PC-3 (cell line): ENCODE measurements at regions not wholly inside any gene's neighbourhood (a gene's known extent, or its start where the extent isn't known, plus 50 kb on each side); places are given as distances from the start of the nearest gene placed in this dataset.

Experiments used
- ATAC-seq: fragments of 200-7000 bp; cut with Tn5 transposase; 2 replicates; pipeline ENCODE4 v1.9.1; 2020; ENCODE audit warnings: mild to moderate bottlenecking, moderate library complexity
- BruUV-seq: library from RNA; stranded (reverse); fragments of 400-500 nt; replicated peaks from 2 replicates; lab custom pipeline; 2021; lab: Mats Ljungman, UMichigan
- CTCF ChIA-PET: fragments of 300-600 bp; sonication (Branson Sonifier 250); formaldehyde crosslinking; loops from one replicate; lab custom pipeline; 2022; ENCODE audit warnings: antibody characterized with exemption; lab: Charles Lee
- POLR2A ChIA-PET: fragments of 300-600 bp; sonication (Branson Sonifier 250); formaldehyde crosslinking; loops from one replicate; lab custom pipeline; 2022; ENCODE audit warnings: antibody characterized with exemption; ENCODE audit not compliant: unreplicated experiment; lab: Charles Lee
- DNase-seq: peaks from one replicate; pipeline ENCODE4 v3.0.0-alpha.2; 2015
- H2AFZ ChIP-seq: fragments of 300-600 bp; sonication (generic); 2 replicates; pipeline ENCODE4 v1.6.0; 2016; ENCODE audit warnings: antibody characterized with exemption, low read length
- H3F3A ChIP-seq: fragments of 300-600 bp; sonication (generic); one replicate; pipeline ENCODE4 v1.6.0; 2017; ENCODE audit warnings: antibody characterized with exemption, low read length, control low read depth, mild to moderate bottlenecking; ENCODE audit not compliant: unreplicated experiment
- H3K27ac ChIP-seq: fragments of 300-600 bp; sonication (generic); 2 replicates; pipeline ENCODE4 v1.5.1; 2016; ENCODE audit warnings: mild to moderate bottlenecking, low read length
- H3K27me3 ChIP-seq: fragments of 300-600 bp; sonication (generic); 2 replicates; pipeline ENCODE4 v1.6.1; 2016; ENCODE audit warnings: low read length, mixed read lengths
- H3K36me3 ChIP-seq: fragments of 300-600 bp; sonication (generic); 2 replicates; pipeline ENCODE4 v1.6.1; 2016; ENCODE audit warnings: low read depth, mixed run types, low read length, mixed read lengths
- H3K4me1 ChIP-seq: fragments of 300-600 bp; sonication (generic); 2 replicates; pipeline ENCODE4 v1.5.1; 2016; ENCODE audit warnings: low read length; ENCODE audit not compliant: insufficient read depth
- H3K4me2 ChIP-seq: fragments of 300-600 bp; sonication (generic); 2 replicates; pipeline ENCODE4 v1.6.0; 2016; ENCODE audit warnings: low read length
- H3K4me3 ChIP-seq: fragments of 300-600 bp; sonication (generic); 2 replicates; pipeline ENCODE4 v1.5.1; 2016; ENCODE audit warnings: mild to moderate bottlenecking, low read length, mixed read lengths
- H3K79me2 ChIP-seq: fragments of 300-600 bp; sonication (generic); 2 replicates; pipeline ENCODE4 v1.6.1; 2017; ENCODE audit warnings: low read length, mixed read lengths
- H3K9ac ChIP-seq: fragments of 300-600 bp; sonication (generic); 2 replicates; pipeline ENCODE4 v1.6.0; 2016; ENCODE audit warnings: mild to moderate bottlenecking, low read length
- H3K9me2 ChIP-seq: fragments of 300-600 bp; sonication (generic); replicated peaks from 2 replicates; pipeline ENCODE4 v1.6.1; 2016; ENCODE audit warnings: mixed run types, low read length, mixed read lengths
- H3K9me3 ChIP-seq: fragments of 300-600 bp; sonication (generic); 2 replicates; pipeline ENCODE4 v1.6.1; 2016; ENCODE audit warnings: low read length, mixed read lengths
- H4K20me1 ChIP-seq: fragments of 300-600 bp; sonication (generic); 2 replicates; pipeline ENCODE4 v1.6.1; 2016; ENCODE audit warnings: low read length, mixed read lengths
- CTCF ChIP-seq: fragments of 300-600 bp; sonication (generic); conservative IDR thresholded peaks from 2 replicates; pipeline ENCODE4 v1.5.1; 2017; ENCODE audit warnings: antibody characterized with exemption, low read depth, mild to moderate bottlenecking, low read length
- EZH2 ChIP-seq: fragments of 300-600 bp; sonication (generic); IDR thresholded peaks from one replicate; pipeline ENCODE4 v1.6.1; 2017; ENCODE audit warnings: antibody characterized with exemption, mild to moderate bottlenecking, low read length; ENCODE audit not compliant: unreplicated experiment
- EZH2phosphoT487 ChIP-seq: fragments of 300-600 bp; sonication (generic); IDR thresholded peaks from 2 replicates; pipeline ENCODE4 v1.6.1; 2018; ENCODE audit warnings: mild to moderate bottlenecking, antibody characterized with exemption, low read length, borderline replicate concordance
- intact Hi-C: fragments of 100-400 bp; cut with micrococcal nuclease; formaldehyde crosslinking; loops from 2 replicates; pipeline ENCODE4 v1.9.0; 2023

GRCh38 chr9:89912605-89912953, 307.8 kb downstream of the GADD45G start:
- POLR2A ChIA-PET: no interaction called here
- no peak for DNase-seq
- no peaks in the 10 kb centered on the region for H3K4me1 ChIP-seq
- H3F3A ChIP-seq: no peaks in the 10 kb centered on the region
- H3K36me3 ChIP-seq: no peaks in the 10 kb centered on the region
- H4K20me1 ChIP-seq: no peaks in the 10 kb centered on the region
- no peaks in the 10 kb centered on the region for H3K79me2 ChIP-seq
- H3K27ac ChIP-seq: no peak overlapping the region
- CTCF ChIA-PET: no interaction called here
- intact Hi-C loops: no loop called here
- no peak overlapping the region for H2AFZ ChIP-seq
- TF ChIP-seq CTCF: no peak
- TF ChIP-seq EZH2phosphoT487: no peak
- TF ChIP-seq EZH2: no peak
- no peaks in the 10 kb centered on the region for H3K9me3 ChIP-seq
- H3K4me3 ChIP-seq: no peak overlapping the region
- ATAC-seq: no peak
- no peak overlapping the region for H3K9ac ChIP-seq
- H3K4me2 ChIP-seq: no peak overlapping the region
- no peaks in the 10 kb centered on the region for H3K9me2 ChIP-seq
- H3K27me3 ChIP-seq: no peaks in the 10 kb centered on the region
- BruUV-seq: no TSS peak

- intact Hi-C loops: no loop called here
- CTCF ChIA-PET: no interaction called here
- H3K27ac ChIP-seq: no peak overlapping the region
- H3K9me2 ChIP-seq: no peaks in the 10 kb centered on the region
- no peaks in the 10 kb centered on the region for H3K36me3 ChIP-seq
- H3K9ac ChIP-seq: no peak overlapping the region
- H3F3A ChIP-seq: no peaks in the 10 kb centered on the region
- no peaks in the 10 kb centered on the region for H3K79me2 ChIP-seq
- H3K4me1 ChIP-seq: no peaks in the 10 kb centered on the region
- BruUV-seq: no TSS peak
- H2AFZ ChIP-seq: no peak overlapping the region
- POLR2A ChIA-PET: no interaction called here
- DNase-seq (no peak), ATAC-seq (no peak)
- no peak overlapping the region for H3K4me2 ChIP-seq
- TF ChIP-seq CTCF: no peak
- no peak overlapping the region for H3K4me3 ChIP-seq
- no peaks in the 10 kb centered on the region for H4K20me1 ChIP-seq
- H3K9me3 ChIP-seq: no peaks in the 10 kb centered on the region
- H3K27me3 ChIP-seq: no peaks in the 10 kb centered on the region
Measured at GRCh38 chr9:89915187-89915586, 310.4 kb downstream of the GADD45G start.

GRCh38 chr9:89916001-89916597, 311.3 kb downstream of the GADD45G start:
- no peak overlapping the region for H3K4me2 ChIP-seq

More at GRCh38 chr9:89916001-89916597, 311.3 kb downstream of the GADD45G start:
- POLR2A ChIA-PET: no interaction called here
- Histone ChIP-seq H3K9ac (no peak overlapping the region), H3K4me3 (no peak overlapping the region), H3K27ac (no peak overlapping the region), H3K9me3 (no peaks in the 10 kb centered on the region), H3K9me2 (no peaks in the 10 kb centered on the region), H3K27me3 (no peaks in the 10 kb centered on the region), H3K4me1 (no peaks in the 10 kb centered on the region), H2AFZ (no peak overlapping the region), H3F3A (no peaks in the 10 kb centered on the region), H3K79me2 (no peaks in the 10 kb centered on the region), H4K20me1 (no peaks in the 10 kb centered on the region), H3K36me3 (no peaks in the 10 kb centered on the region)
- TF ChIP-seq EZH2: no peak
- TF ChIP-seq CTCF: no peak
- no peak for TF ChIP-seq EZH2phosphoT487
- BruUV-seq: no TSS peak
- ATAC-seq (no peak), DNase-seq (no peak)
- CTCF ChIA-PET: no interaction called here
- intact Hi-C loops: no loop called here
